Neural cell (in vitro differentiated cells): ENCODE measurements at regions not wholly inside any gene's neighbourhood (a gene's known extent, or its start where the extent isn't known, plus 50 kb on each side); places are given as distances from the start of the nearest gene placed in this dataset.

Source experiments
- H2AFZ ChIP-seq: fragments of 200-600, 300-800 bp; sonication (generic), shearing (Covaris generic); 2 replicates; pipeline ENCODE4 v1.6.0; 2014; ENCODE audit warnings: low read depth, mild to moderate bottlenecking, antibody characterized with exemption, low read length, moderate library complexity
- H3F3A ChIP-seq: fragments of 200-600 bp; shearing (Covaris generic); 2 replicates; pipeline ENCODE4 v1.6.1; 2016; ENCODE audit warnings: mild to moderate bottlenecking, moderate library complexity, mixed read lengths, antibody characterized with exemption, low read length; ENCODE audit not compliant: insufficient read depth, poor library complexity, severe bottlenecking
- H3K27ac ChIP-seq: fragments of 200-600, 300-800 bp; sonication (generic), shearing (Covaris generic); 2 replicates; pipeline ENCODE4 v1.5.1; 2014; ENCODE audit warnings: mild to moderate bottlenecking, low read length, moderate library complexity
- H3K27me3 ChIP-seq: fragments of 300-800, 200-600 bp; sonication (generic), shearing (Covaris generic); 2 replicates; pipeline ENCODE4 v1.6.0; 2014; ENCODE audit warnings: mild to moderate bottlenecking, low read depth, low read length, moderate library complexity; ENCODE audit not compliant: insufficient read depth
- H3K36me3 ChIP-seq: fragments of 300-800, 200-600 bp; sonication (generic), shearing (Covaris generic); 2 replicates; pipeline ENCODE4 v1.5.1; 2014; ENCODE audit warnings: mild to moderate bottlenecking, antibody characterized with exemption, low read length, moderate library complexity; ENCODE audit not compliant: insufficient read depth
- H3K4me2 ChIP-seq: fragments of 300-800, 200-600 bp; sonication (generic), shearing (Covaris generic); 2 replicates; pipeline ENCODE4 v1.6.0; 2014; ENCODE audit warnings: mild to moderate bottlenecking, low read length
- H3K4me3 ChIP-seq: fragments of 300-800, 200-600 bp; sonication (generic), shearing (Covaris generic); 2 replicates; pipeline ENCODE4 v1.5.1; 2014; ENCODE audit warnings: mild to moderate bottlenecking, low read length, moderate library complexity
- H3K79me2 ChIP-seq: fragments of 200-600 bp; shearing (Covaris generic); replicated peaks from 2 replicates; pipeline ENCODE4 v1.6.0; 2014; ENCODE audit warnings: mild to moderate bottlenecking, low read length, moderate library complexity; ENCODE audit not compliant: insufficient read depth
- H3K9ac ChIP-seq: fragments of 300-800, 200-600 bp; sonication (generic), shearing (Covaris generic); 2 replicates; pipeline ENCODE4 v1.6.1; 2016; ENCODE audit warnings: mild to moderate bottlenecking, low read length, mixed read lengths
- H3K9me2 ChIP-seq: fragments of 200-600 bp; shearing (Covaris generic); 2 replicates; pipeline ENCODE4 v1.6.1; 2016; ENCODE audit warnings: mild to moderate bottlenecking, low read length, mixed read lengths; ENCODE audit not compliant: insufficient read depth
- H3K9me3 ChIP-seq: fragments of 200-600, 300-800 bp; sonication (generic), shearing (Covaris generic); 2 replicates; pipeline ENCODE4 v1.6.1; 2016; ENCODE audit warnings: mild to moderate bottlenecking, mixed run types, low read length, moderate library complexity, mixed read lengths
- H4K20me1 ChIP-seq: fragments of 200-600 bp; shearing (Covaris generic); 2 replicates; pipeline ENCODE4 v1.6.1; 2016; ENCODE audit warnings: mild to moderate bottlenecking, mixed run types; ENCODE audit not compliant: insufficient read depth
- CTCF ChIP-seq: fragments of 450-650 bp; IDR thresholded peaks from 2 replicates; pipeline ENCODE4 v1.5.1; 2014; ENCODE audit warnings: antibody characterized with exemption, mild to moderate bottlenecking, moderate library complexity; ENCODE audit not compliant: poor library complexity, severe bottlenecking
- EP300 ChIP-seq: fragments of 450-650 bp; conservative IDR thresholded peaks from 2 replicates; pipeline ENCODE4 v1.6.1; 2014; ENCODE audit warnings: antibody characterized with exemption, mild to moderate bottlenecking, moderate library complexity; ENCODE audit not compliant: poor library complexity, severe bottlenecking
- EZH2 ChIP-seq: fragments of 200-600, 300-800 bp; shearing (Covaris generic), sonication (generic); IDR thresholded peaks from 2 replicates; pipeline ENCODE4 v1.6.1; 2014; ENCODE audit warnings: antibody characterized with exemption, low read length, borderline replicate concordance, mild to moderate bottlenecking; ENCODE audit not compliant: insufficient read depth, poor library complexity, severe bottlenecking
- MXI1 ChIP-seq: fragments of 450-650 bp; conservative IDR thresholded peaks from 2 replicates; pipeline ENCODE4 v1.6.1; 2014; ENCODE audit warnings: antibody characterized with exemption, mild to moderate bottlenecking; ENCODE audit not compliant: poor library complexity, severe bottlenecking
- POLR2AphosphoS5 ChIP-seq: IDR thresholded peaks from 2 replicates; pipeline ENCODE4 v1.6.1; 2012
- RAD21 ChIP-seq: fragments of 450-650 bp; conservative IDR thresholded peaks from 2 replicates; pipeline ENCODE4 v1.6.1; 2014; ENCODE audit warnings: antibody characterized with exemption, mild to moderate bottlenecking, moderate library complexity
- REST ChIP-seq: IDR thresholded peaks from 2 replicates; pipeline ENCODE4 v1.6.1; 2012; ENCODE audit warnings: borderline replicate concordance
- SMC3 ChIP-seq: fragments of 450-650 bp; conservative IDR thresholded peaks from 2 replicates; pipeline ENCODE4 v1.6.1; 2014; ENCODE audit warnings: antibody characterized with exemption, mild to moderate bottlenecking, moderate library complexity; ENCODE audit not compliant: poor library complexity
- TAF1 ChIP-seq: IDR thresholded peaks from 2 replicates; pipeline ENCODE4 v1.6.1; 2012; ENCODE audit warnings: low read depth

GRCh38 chr5:60228676-60229075 lies 335.1 kb upstream of the PDE4D start:
- H3K79me2 ChIP-seq = no peaks in the 10 kb centered on the region
- H3F3A ChIP-seq = no peaks in the 10 kb centered on the region
- H2AFZ ChIP-seq = no peak overlapping the region
- H3K9ac ChIP-seq = no peak overlapping the region
- H3K9me2 ChIP-seq = no peaks in the 10 kb centered on the region
- TF ChIP-seq POLR2AphosphoS5 = no peak
- no peak for TF ChIP-seq EP300
- TF ChIP-seq RAD21 = no peak
- TF ChIP-seq CTCF = no peak
- TF ChIP-seq EZH2 = no peak
- no peak for TF ChIP-seq REST
- no peak for TF ChIP-seq SMC3
- TF ChIP-seq MXI1 = no peak
- no peak overlapping the region for H3K27ac ChIP-seq
- no peak overlapping the region for H3K4me3 ChIP-seq
- no peaks in the 10 kb centered on the region for H3K9me3 ChIP-seq
- no peaks in the 10 kb centered on the region for H4K20me1 ChIP-seq
- H3K36me3 ChIP-seq = no peaks in the 10 kb centered on the region
- H3K27me3 ChIP-seq = no peaks in the 10 kb centered on the region
- no peak overlapping the region for H3K4me2 ChIP-seq

GRCh38 chr5:60226128-60226527 lies 332.6 kb upstream of the PDE4D start:
- Histone ChIP-seq H3K36me3 (no peaks in the 10 kb centered on the region), H3K4me3 (no peak overlapping the region), H3F3A (no peaks in the 10 kb centered on the region), H4K20me1 (no peaks in the 10 kb centered on the region), H3K79me2 (no peaks in the 10 kb centered on the region), H3K27me3 (no peaks in the 10 kb centered on the region), H3K9ac (no peak overlapping the region), H2AFZ (no peak overlapping the region), H3K27ac (no peak overlapping the region), H3K9me2 (no peaks in the 10 kb centered on the region), H3K9me3 (no peaks in the 10 kb centered on the region), H3K4me2 (no peak overlapping the region)
- TF ChIP-seq EZH2 = no peak
- peak; percentile 17 for TF ChIP-seq POLR2AphosphoS5
- peak; percentile 61 for TF ChIP-seq EP300
- no peak for TF ChIP-seq TAF1
- no peak for TF ChIP-seq RAD21

- H3K79me2 ChIP-seq = no peaks in the 10 kb centered on the region
- no peaks in the 10 kb centered on the region for H3K9me2 ChIP-seq
- H3K4me2 ChIP-seq = no peak overlapping the region
- no peak overlapping the region for H3K4me3 ChIP-seq
- no peak overlapping the region for H3K27ac ChIP-seq
- no peak overlapping the region for H2AFZ ChIP-seq
- H3K36me3 ChIP-seq = no peaks in the 10 kb centered on the region
- TF ChIP-seq SMC3 = no peak
- no peak for TF ChIP-seq POLR2AphosphoS5
- no peak for TF ChIP-seq EZH2
- TF ChIP-seq RAD21 = no peak
- TF ChIP-seq MXI1 = no peak
- no peak for TF ChIP-seq REST
- H4K20me1 ChIP-seq = no peaks in the 10 kb centered on the region
- H3K9ac ChIP-seq = no peak overlapping the region
- no peaks in the 10 kb centered on the region for H3K9me3 ChIP-seq
- no peaks in the 10 kb centered on the region for H3K27me3 ChIP-seq
- no peaks in the 10 kb centered on the region for H3F3A ChIP-seq
Measured at GRCh38 chr5:60223342-60223741, 329.8 kb upstream of the PDE4D start.
